Lower lobe of right lung (tissue), 2 donors: ENCODE measurements at regions not wholly inside any gene's neighbourhood (a gene's known extent, or its start where the extent isn't known, plus 50 kb on each side); places are given as distances from the start of the nearest gene placed in this dataset.

Experiments used
- ATAC-seq, 2 donors: fragments of 200-7000 bp; cut with Tn5 transposase; one replicate each; pipeline ENCODE4 v1.9.1; 2020 to 2022; ENCODE audit warnings: mild to moderate bottlenecking in 2 of 2, moderate library complexity in 2 of 2
- DNase-seq: peaks from one replicate; pipeline ENCODE4 v3.0.0-alpha.2; 2020
- H3K27ac ChIP-seq: fragments of 200-600 bp; one replicate; pipeline ENCODE4 v1.8.0; 2022
- H3K27me3 ChIP-seq: fragments of 200-600 bp; one replicate; pipeline ENCODE4 v1.8.0; 2022; ENCODE audit warnings: low read depth
- H3K36me3 ChIP-seq: fragments of 200-600 bp; one replicate; pipeline ENCODE4 v1.8.0; 2022; ENCODE audit warnings: mild to moderate bottlenecking
- H3K4me1 ChIP-seq: fragments of 200-600 bp; one replicate; pipeline ENCODE4 v1.8.0; 2022
- H3K4me3 ChIP-seq: fragments of 200-600 bp; one replicate; pipeline ENCODE4 v1.8.0; 2022; ENCODE audit warnings: mild to moderate bottlenecking
- H3K9me3 ChIP-seq: fragments of 200-600 bp; one replicate; pipeline ENCODE4 v1.8.0; 2022
- intact Hi-C: fragments of 100-400 bp; cut with DNase I; formaldehyde crosslinking; loops from one replicate; pipeline ENCODE4 v1.11.0; 2022
- TF ChIP-seq, protein P1 (sequence below): fragments of 200-600 bp; IDR thresholded peaks from one replicate; pipeline ENCODE4 v1.8.0; 2022; ENCODE audit warnings: antibody characterized with exemption, mild to moderate bottlenecking
- donor health status: DM: no; HTN: yes; CAD: no; lungs with severe emphysema.

DNA sequence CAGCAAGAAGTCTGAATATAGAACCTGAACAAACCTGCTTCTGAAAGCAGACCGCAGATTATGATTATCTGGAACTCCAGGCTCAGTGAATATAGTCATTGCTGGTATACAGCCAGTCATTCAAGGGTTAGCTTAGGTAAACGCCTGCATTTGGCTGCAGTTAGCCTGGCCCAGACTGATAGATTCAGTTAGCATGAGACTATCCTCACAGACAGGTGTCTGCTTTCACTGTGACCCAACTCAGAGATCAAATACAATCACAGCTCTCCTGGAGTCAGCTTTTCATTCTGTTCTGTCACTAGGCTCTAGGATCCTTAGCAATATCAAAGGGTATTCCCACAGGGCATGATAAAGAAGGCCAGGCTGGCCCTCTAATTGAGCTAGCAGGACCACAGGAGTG lies 138.6 kb upstream of the PLCXD3 start:
- intact Hi-C loops = no loop called here
- Histone ChIP-seq H3K4me3 (no peak overlapping the region), H3K4me1 (no peaks in the 10 kb centered on the region), H3K27ac (no peak overlapping the region), H3K27me3 (no peaks in the 10 kb centered on the region), H3K9me3 (no peaks in the 10 kb centered on the region), H3K36me3 (no peaks in the 10 kb centered on the region)
- DNase-seq (no peak), ATAC-seq (no peak)
- TF ChIP-seq, protein P1, sequence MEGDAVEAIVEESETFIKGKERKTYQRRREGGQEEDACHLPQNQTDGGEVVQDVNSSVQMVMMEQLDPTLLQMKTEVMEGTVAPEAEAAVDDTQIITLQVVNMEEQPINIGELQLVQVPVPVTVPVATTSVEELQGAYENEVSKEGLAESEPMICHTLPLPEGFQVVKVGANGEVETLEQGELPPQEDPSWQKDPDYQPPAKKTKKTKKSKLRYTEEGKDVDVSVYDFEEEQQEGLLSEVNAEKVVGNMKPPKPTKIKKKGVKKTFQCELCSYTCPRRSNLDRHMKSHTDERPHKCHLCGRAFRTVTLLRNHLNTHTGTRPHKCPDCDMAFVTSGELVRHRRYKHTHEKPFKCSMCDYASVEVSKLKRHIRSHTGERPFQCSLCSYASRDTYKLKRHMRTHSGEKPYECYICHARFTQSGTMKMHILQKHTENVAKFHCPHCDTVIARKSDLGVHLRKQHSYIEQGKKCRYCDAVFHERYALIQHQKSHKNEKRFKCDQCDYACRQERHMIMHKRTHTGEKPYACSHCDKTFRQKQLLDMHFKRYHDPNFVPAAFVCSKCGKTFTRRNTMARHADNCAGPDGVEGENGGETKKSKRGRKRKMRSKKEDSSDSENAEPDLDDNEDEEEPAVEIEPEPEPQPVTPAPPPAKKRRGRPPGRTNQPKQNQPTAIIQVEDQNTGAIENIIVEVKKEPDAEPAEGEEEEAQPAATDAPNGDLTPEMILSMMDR = no peak

- H3K36me3 ChIP-seq = no peaks in the 10 kb centered on the region
- H3K9me3 ChIP-seq = no peaks in the 10 kb centered on the region
- DNase-seq (no peak), ATAC-seq (no peak)
- intact Hi-C loops = no loop called here
- TF ChIP-seq, protein P1 = no peak
- H3K27ac ChIP-seq = no peak overlapping the region
- H3K4me3 ChIP-seq = no peak overlapping the region
- no peaks in the 10 kb centered on the region for H3K4me1 ChIP-seq
- no peaks in the 10 kb centered on the region for H3K27me3 ChIP-seq
Measured at GRCh38 chr5:41641621-41642020, 131.2 kb upstream of the PLCXD3 start.

DNA sequence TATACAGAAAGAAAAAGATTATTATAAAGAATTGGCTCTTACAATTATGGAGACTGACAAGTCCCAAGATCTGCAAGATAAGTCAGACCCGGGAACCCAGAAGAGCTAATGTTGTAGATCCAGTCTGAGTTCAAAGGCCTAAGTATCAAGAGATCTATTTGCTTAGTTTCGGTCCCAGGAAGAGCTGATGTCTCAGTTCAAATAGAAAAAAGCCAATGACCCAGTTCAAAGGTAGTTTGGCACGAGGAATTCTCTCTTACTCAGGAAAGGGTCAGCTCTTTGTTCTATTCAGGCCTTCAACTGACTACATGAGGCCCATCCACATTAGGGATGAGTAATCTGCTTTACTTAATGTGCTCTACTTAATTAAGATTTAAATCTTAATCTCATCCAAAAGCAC lies 128.3 kb upstream of the PLCXD3 start:
- TF ChIP-seq, protein P1 = no peak
- H3K4me3 ChIP-seq = no peak overlapping the region
- H3K27me3 ChIP-seq = no peaks in the 10 kb centered on the region
- no peaks in the 10 kb centered on the region for H3K36me3 ChIP-seq
- intact Hi-C loops = no loop called here
- DNase-seq = no peak
- no peaks in the 10 kb centered on the region for H3K4me1 ChIP-seq
- H3K27ac ChIP-seq = no peak overlapping the region
- ATAC-seq = no peak
- no peaks in the 10 kb centered on the region for H3K9me3 ChIP-seq

GRCh38 chr5:41637869-41638268 lies 127.5 kb upstream of the PLCXD3 start:
- Histone ChIP-seq H3K27ac (no peak overlapping the region), H3K4me3 (no peak overlapping the region), H3K27me3 (no peaks in the 10 kb centered on the region), H3K36me3 (no peaks in the 10 kb centered on the region), H3K9me3 (no peaks in the 10 kb centered on the region), H3K4me1 (no peaks in the 10 kb centered on the region)
- intact Hi-C loops = no loop called here
- ATAC-seq = no peak
- TF ChIP-seq, protein P1 = no peak
- no peak for DNase-seq

GRCh38 chr5:41637424-41637823 lies 127.0 kb upstream of the PLCXD3 start:
- H3K27ac ChIP-seq = no peak overlapping the region
- TF ChIP-seq, protein P1 = no peak
- no peaks in the 10 kb centered on the region for H3K4me1 ChIP-seq
- no peaks in the 10 kb centered on the region for H3K9me3 ChIP-seq
- intact Hi-C loops = no loop called here
- H3K4me3 ChIP-seq = no peak overlapping the region
- H3K36me3 ChIP-seq = no peaks in the 10 kb centered on the region
- H3K27me3 ChIP-seq = no peaks in the 10 kb centered on the region
- DNase-seq (no peak), ATAC-seq (no peak)

DNA sequence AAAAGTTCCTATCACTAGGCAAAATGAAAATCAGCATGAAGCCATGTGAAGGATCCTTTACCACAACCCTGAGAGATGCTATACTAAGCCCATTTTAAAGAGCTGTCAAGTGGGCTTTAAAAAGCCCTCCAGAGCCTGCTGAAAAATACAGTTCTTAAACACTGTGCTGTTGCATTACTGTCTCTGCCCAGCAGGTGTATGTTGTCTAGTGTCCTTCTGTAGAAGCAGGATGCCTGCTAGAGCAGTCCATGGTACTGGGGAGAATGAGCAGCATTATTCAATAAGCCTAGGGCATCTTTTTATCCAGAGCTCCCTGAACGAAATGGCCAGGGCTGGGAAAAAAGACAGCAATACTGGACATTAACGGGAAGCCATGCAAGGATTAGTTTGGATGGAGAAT lies 126.2 kb upstream of the PLCXD3 start:
- H3K4me3 ChIP-seq = no peak overlapping the region
- DNase-seq (no peak), ATAC-seq (no peak)
- no peaks in the 10 kb centered on the region for H3K9me3 ChIP-seq
- H3K27ac ChIP-seq = no peak overlapping the region
- TF ChIP-seq, protein P1 = peak; percentile 15
- no peaks in the 10 kb centered on the region for H3K4me1 ChIP-seq
- intact Hi-C loops = no loop called here
- H3K36me3 ChIP-seq = no peaks in the 10 kb centered on the region
- H3K27me3 ChIP-seq = no peaks in the 10 kb centered on the region
